ENCODE measurements at regions not wholly inside any gene's neighbourhood (a gene's known extent, or its start where the extent isn't known, plus 50 kb on each side); places are given as distances from the start of the nearest gene placed in this dataset.

DNA sequence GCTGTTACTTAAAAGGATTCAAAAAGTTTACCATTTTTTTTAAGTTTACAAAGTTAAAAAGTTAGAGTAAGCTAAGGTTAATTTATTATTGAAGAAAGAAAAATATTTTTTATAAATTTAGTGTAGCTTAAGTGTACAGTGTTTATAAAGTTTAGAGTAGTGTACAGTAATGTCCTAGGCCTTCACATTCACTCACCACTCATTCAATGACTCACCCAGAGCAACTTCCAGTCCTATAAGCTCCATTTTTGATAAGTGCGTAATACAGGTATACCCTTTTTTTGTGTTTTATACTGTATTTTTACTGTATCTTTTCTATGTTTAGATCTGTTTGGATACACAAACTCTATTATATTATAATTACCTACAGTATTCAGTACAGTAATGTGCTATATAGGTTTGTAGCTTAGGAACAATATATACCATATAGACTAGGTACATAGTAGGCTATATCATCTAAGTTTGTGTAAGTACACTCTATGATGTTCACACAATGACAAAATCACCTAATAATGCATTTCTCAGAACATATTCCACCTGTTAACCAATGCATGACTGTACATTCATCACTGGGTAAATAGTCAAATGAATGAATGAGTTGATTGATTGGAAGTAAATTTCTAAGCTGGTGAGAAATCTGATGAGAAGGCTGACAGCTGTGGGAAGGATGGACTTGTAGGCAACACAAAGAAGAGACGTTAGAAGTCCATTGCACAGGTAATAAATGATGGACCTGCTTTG is 95.2 kb upstream of the CDIN1 start:
- no peaks in the 10 kb centered on the region for H3K79me2 ChIP-seq (ENCODE audit: insufficient read depth, low read length)
- Mint-ChIP-seq H3K36me3 (ENCODE audit: low read depth, unreplicated experiment) (no peaks in the 10 kb centered on the region), H3K27ac (ENCODE audit: unreplicated experiment) (no peak overlapping the region), H3K9me3 (ENCODE audit: unreplicated experiment) (peaks cover 5% of the 10 kb centered on the region), H3K4me1 (ENCODE audit: low read depth, unreplicated experiment) (no peaks in the 10 kb centered on the region), H3K4me3 (ENCODE audit: unreplicated experiment) (no peak overlapping the region), H3K27me3 (ENCODE audit: low read depth, unreplicated experiment) (no peaks in the 10 kb centered on the region)
- no peaks in the 10 kb centered on the region for H3K27me3 ChIP-seq (ENCODE audit: insufficient read depth, low read length)
- no peak for FAIRE-seq
- DNase-seq (ENCODE audit: low read depth), result peak; percentile 56
- TF ChIP-seq, protein P1, sequence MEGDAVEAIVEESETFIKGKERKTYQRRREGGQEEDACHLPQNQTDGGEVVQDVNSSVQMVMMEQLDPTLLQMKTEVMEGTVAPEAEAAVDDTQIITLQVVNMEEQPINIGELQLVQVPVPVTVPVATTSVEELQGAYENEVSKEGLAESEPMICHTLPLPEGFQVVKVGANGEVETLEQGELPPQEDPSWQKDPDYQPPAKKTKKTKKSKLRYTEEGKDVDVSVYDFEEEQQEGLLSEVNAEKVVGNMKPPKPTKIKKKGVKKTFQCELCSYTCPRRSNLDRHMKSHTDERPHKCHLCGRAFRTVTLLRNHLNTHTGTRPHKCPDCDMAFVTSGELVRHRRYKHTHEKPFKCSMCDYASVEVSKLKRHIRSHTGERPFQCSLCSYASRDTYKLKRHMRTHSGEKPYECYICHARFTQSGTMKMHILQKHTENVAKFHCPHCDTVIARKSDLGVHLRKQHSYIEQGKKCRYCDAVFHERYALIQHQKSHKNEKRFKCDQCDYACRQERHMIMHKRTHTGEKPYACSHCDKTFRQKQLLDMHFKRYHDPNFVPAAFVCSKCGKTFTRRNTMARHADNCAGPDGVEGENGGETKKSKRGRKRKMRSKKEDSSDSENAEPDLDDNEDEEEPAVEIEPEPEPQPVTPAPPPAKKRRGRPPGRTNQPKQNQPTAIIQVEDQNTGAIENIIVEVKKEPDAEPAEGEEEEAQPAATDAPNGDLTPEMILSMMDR (IDR thresholded peaks at IDR 0.05; ENCODE audit: insufficient read depth, low read depth, low read length), result no peak
- TF ChIP-seq EZH2 (IDR thresholded peaks at IDR 0.05; ENCODE audit: insufficient read depth, low read length), result no peak
- H3K4me3 ChIP-seq (ENCODE audit: insufficient read depth, low read depth, low read length), result no peak overlapping the region
- no peak overlapping the region for H3K9ac ChIP-seq (ENCODE audit: low read length)
- no peaks in the 10 kb centered on the region for H3K36me3 ChIP-seq (ENCODE audit: insufficient read depth, low read length)
- H3K9me3 ChIP-seq (ENCODE audit: insufficient read depth, low read depth, low read length), result no peaks in the 10 kb centered on the region
- no peak overlapping the region for H2AFZ ChIP-seq (ENCODE audit: low read depth, low read length)
- H3K27ac ChIP-seq (ENCODE audit: low read depth, low read length), result no peak overlapping the region
- H3K4me2 ChIP-seq (ENCODE audit: low read length), result no peak overlapping the region
- H4K20me1 ChIP-seq (ENCODE audit: insufficient read depth, low read length), result no peaks in the 10 kb centered on the region
- no peaks in the 10 kb centered on the region for H3K4me1 ChIP-seq (ENCODE audit: insufficient read depth, low read length)

DNA sequence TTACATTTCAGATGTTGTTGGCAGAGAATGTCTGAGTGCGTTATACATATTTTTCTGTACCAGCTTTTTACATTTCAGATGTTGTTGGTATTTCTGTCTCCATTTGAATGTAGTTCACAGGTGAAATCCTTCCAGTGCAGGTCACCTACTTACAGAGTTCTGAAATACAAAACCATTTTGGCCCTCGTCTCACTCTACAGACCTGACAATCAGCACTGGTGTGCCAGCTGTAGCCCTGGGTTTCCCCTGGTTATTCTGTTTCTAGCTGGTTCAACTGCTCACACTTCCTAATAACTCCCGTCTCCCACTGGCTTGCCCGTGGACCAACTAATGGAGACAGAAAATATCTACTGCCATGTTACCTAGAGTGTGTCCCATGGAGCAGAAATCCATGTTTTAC is 87.5 kb upstream of the CDIN1 start:
- H3K27ac ChIP-seq (ENCODE audit: low read depth, low read length), result no peak overlapping the region
- no peaks in the 10 kb centered on the region for H3K27me3 ChIP-seq (ENCODE audit: insufficient read depth, low read length)
- Mint-ChIP-seq H3K27ac (ENCODE audit: unreplicated experiment) (no peak overlapping the region), H3K27me3 (ENCODE audit: low read depth, unreplicated experiment) (no peaks in the 10 kb centered on the region), H3K36me3 (ENCODE audit: low read depth, unreplicated experiment) (no peaks in the 10 kb centered on the region), H3K4me1 (ENCODE audit: low read depth, unreplicated experiment) (no peaks in the 10 kb centered on the region), H3K9me3 (ENCODE audit: unreplicated experiment) (no peaks in the 10 kb centered on the region), H3K4me3 (ENCODE audit: unreplicated experiment) (no peak overlapping the region)
- no peak overlapping the region for H2AFZ ChIP-seq (ENCODE audit: low read depth, low read length)
- no peaks in the 10 kb centered on the region for H3K9me3 ChIP-seq (ENCODE audit: insufficient read depth, low read depth, low read length)
- no peaks in the 10 kb centered on the region for H3K79me2 ChIP-seq (ENCODE audit: insufficient read depth, low read length)
- H3K36me3 ChIP-seq (ENCODE audit: insufficient read depth, low read length), result no peaks in the 10 kb centered on the region
- H3K4me1 ChIP-seq (ENCODE audit: insufficient read depth, low read length), result no peaks in the 10 kb centered on the region
- FAIRE-seq (no peak), DNase-seq (ENCODE audit: low read depth) (no peak)
- no peak for TF ChIP-seq EZH2 (IDR thresholded peaks at IDR 0.05; ENCODE audit: insufficient read depth, low read length)
- TF ChIP-seq, protein P1 (IDR thresholded peaks at IDR 0.05; ENCODE audit: insufficient read depth, low read depth, low read length), result no peak
- no peak overlapping the region for H3K4me3 ChIP-seq (ENCODE audit: insufficient read depth, low read depth, low read length)
- no peaks in the 10 kb centered on the region for H4K20me1 ChIP-seq (ENCODE audit: insufficient read depth, low read length)
- H3K9ac ChIP-seq (ENCODE audit: low read length), result no peak overlapping the region
- H3K4me2 ChIP-seq (ENCODE audit: low read length), result no peak overlapping the region

DNA sequence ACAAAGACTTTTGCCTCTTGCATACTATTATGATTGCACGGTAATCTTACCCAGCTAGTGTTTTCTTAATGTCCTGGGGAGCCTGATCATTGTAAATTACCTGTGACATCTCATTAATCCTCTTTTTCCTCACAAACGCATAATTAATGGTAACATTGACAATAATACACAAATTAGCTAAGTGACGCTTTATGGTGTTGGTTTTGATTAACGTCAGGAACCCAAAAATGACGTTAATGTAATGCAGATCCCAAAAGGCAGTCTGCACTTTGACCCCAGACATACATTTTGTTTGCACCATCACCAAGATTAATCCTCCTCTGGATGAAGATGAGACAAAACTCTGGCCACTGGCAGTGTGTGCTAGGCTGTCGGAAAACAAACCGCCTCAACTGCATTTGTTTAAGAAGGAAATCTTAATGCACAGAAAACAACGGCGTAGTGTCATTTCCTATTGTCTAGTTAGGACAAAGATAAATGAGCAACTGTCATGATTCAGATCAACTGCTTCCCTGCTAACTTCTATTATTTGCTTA is 83.9 kb upstream of the CDIN1 start:
- Mint-ChIP-seq H3K9me3 (ENCODE audit: unreplicated experiment) (no peaks in the 10 kb centered on the region), H3K4me1 (ENCODE audit: low read depth, unreplicated experiment) (peaks cover 10% of the 10 kb centered on the region), H3K4me3 (ENCODE audit: unreplicated experiment) (no peak overlapping the region), H3K27ac (ENCODE audit: unreplicated experiment) (no peak overlapping the region), H3K27me3 (ENCODE audit: low read depth, unreplicated experiment) (no peaks in the 10 kb centered on the region), H3K36me3 (ENCODE audit: low read depth, unreplicated experiment) (no peaks in the 10 kb centered on the region)
- Histone ChIP-seq H3K4me2 (ENCODE audit: low read length) (no peak overlapping the region), H3K79me2 (ENCODE audit: insufficient read depth, low read length) (no peaks in the 10 kb centered on the region), H3K27me3 (ENCODE audit: insufficient read depth, low read length) (no peaks in the 10 kb centered on the region), H4K20me1 (ENCODE audit: insufficient read depth, low read length) (no peaks in the 10 kb centered on the region), H3K9ac (ENCODE audit: low read length) (no peak overlapping the region), H3K4me3 (ENCODE audit: insufficient read depth, low read depth, low read length) (no peak overlapping the region), H3K36me3 (ENCODE audit: insufficient read depth, low read length) (no peaks in the 10 kb centered on the region), H2AFZ (ENCODE audit: low read depth, low read length) (no peak overlapping the region), H3K9me3 (ENCODE audit: insufficient read depth, low read depth, low read length) (no peaks in the 10 kb centered on the region), H3K4me1 (ENCODE audit: insufficient read depth, low read length) (no peaks in the 10 kb centered on the region), H3K27ac (ENCODE audit: low read depth, low read length) (no peak overlapping the region)
- peak; percentile 22 for DNase-seq (ENCODE audit: low read depth)
- FAIRE-seq, result no peak
- TF ChIP-seq, protein P1 (IDR thresholded peaks at IDR 0.05; ENCODE audit: insufficient read depth, low read depth, low read length), result no peak
- no peak for TF ChIP-seq EZH2 (IDR thresholded peaks at IDR 0.05; ENCODE audit: insufficient read depth, low read length)

All from astrocyte (in vitro differentiated cells and primary cell).